Omental fat pad (tissue), 3 donors: ENCODE measurements at regions not wholly inside any gene's neighbourhood (a gene's known extent, or its start where the extent isn't known, plus 50 kb on each side); places are given as distances from the start of the nearest gene placed in this dataset.
"Not testable (repeated sequence)": the region's sequence is repeated elsewhere in the genome, so short reads cannot be mapped to it uniquely, and the experiment has no call there.

Source experiments
- ATAC-seq: fragments of 150-250 bp; one replicate; pipeline ENCODE4 v1.9.1; 2016; ENCODE audit warnings: mild to moderate bottlenecking, moderate library complexity; ENCODE audit not compliant: low FRiP score
- DNase-seq: peaks from one replicate; pipeline ENCODE4 v3.0.0-alpha.2; 2019; ENCODE audit warnings: low spot score
- TF ChIP-seq, protein P1 (sequence below), 3 donors: fragments of 450-650 bp; IDR thresholded peaks; one replicate each; pipeline ENCODE4 v1.5.1; 2016 to 2017; ENCODE audit warnings: antibody characterized with exemption in 3 of 3, mild to moderate bottlenecking in 3 of 3, moderate library complexity in 2 of 3

DNA sequence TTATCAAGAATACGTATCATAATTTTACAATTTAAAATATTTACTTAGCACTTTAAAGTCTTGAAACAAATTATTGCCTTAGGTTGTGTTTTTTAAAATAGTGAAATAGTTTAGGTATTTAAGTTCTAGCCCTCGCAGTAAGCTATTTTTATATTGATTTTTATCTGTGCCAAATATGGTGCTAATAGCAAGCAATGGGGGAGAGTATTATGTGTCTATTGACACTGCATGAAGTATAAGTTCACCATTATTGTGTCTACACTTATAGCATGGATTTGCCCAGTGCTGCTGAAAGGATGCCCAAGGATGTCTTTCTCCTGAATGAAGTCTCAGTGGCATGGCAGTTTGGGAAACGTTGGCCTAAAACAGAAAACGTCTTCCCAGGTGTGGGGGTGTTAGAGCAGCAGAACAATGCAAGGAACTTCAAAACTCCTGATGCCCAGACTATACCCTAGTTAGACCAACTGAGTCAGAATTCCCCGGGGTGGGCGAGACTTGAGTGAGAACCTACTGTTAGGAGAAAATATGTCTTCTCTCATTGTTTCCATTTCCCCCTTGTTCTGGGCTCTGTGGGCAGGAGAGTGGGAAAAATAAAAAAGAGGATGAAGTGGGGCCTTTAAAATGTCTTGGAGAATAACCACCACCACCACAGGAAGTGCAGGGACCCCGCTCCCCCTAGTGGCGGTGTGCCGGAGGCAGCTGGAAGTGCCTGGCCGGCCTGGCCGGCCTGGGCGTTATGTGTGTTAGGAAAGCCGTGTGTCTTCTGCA is 104.2 kb upstream of the SLC7A14 start:
- no peak for ATAC-seq
- no peak for DNase-seq
- TF ChIP-seq, protein P1, sequence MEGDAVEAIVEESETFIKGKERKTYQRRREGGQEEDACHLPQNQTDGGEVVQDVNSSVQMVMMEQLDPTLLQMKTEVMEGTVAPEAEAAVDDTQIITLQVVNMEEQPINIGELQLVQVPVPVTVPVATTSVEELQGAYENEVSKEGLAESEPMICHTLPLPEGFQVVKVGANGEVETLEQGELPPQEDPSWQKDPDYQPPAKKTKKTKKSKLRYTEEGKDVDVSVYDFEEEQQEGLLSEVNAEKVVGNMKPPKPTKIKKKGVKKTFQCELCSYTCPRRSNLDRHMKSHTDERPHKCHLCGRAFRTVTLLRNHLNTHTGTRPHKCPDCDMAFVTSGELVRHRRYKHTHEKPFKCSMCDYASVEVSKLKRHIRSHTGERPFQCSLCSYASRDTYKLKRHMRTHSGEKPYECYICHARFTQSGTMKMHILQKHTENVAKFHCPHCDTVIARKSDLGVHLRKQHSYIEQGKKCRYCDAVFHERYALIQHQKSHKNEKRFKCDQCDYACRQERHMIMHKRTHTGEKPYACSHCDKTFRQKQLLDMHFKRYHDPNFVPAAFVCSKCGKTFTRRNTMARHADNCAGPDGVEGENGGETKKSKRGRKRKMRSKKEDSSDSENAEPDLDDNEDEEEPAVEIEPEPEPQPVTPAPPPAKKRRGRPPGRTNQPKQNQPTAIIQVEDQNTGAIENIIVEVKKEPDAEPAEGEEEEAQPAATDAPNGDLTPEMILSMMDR (IDR thresholded peaks at IDR 0.05): no peak

DNA sequence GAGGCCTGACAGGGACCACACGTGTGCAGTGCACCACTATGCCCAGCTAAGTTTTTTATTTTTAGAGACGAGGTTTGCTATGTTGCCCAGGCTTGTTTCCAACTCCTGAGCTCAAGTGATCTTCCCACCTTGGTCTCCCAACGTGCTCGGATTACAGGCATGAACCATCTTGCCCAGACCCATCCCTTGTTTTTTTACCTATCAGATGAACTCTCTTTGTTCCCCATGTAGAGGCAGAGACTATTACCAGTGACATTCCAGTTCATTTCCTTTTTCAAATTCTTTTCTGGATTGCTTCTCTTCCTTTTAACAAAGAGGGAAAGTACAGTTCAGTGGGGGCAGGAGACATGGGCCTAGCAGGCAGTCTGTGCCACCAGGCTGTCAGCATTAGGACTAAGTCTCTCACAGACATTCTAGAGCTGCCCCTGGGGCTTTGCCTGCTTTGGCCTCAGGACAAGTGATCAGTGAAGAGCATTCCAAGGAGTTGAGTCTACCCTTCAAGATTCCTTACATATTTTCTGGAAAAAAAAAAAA is 103.5 kb upstream of the SLC7A14 start:
- DNase-seq: no peak
- TF ChIP-seq, protein P1 (IDR thresholded peaks at IDR 0.05): no peak
- no peak for ATAC-seq

DNA sequence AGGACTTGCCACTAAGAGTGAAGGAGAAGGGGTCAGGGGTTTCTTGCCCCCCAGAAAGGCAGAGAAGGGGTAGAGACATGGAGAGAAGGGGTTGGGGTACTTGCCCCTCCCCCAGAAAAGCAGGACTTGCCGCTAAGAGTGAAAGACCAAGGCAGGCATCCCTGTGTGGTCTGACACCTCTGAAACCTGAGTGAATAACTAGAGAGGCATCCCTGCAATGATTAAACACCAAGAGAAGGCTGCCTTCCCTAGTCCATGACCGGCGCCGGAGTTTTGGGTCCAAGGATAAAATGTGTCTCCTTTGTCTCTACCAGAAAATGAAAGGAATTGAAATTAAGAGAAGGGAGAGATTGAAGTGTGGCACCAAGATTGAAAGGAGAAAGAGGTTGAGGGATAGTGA is 102.3 kb upstream of the SLC7A14 start:
- not testable (repeated sequence) for DNase-seq, ATAC-seq

DNA sequence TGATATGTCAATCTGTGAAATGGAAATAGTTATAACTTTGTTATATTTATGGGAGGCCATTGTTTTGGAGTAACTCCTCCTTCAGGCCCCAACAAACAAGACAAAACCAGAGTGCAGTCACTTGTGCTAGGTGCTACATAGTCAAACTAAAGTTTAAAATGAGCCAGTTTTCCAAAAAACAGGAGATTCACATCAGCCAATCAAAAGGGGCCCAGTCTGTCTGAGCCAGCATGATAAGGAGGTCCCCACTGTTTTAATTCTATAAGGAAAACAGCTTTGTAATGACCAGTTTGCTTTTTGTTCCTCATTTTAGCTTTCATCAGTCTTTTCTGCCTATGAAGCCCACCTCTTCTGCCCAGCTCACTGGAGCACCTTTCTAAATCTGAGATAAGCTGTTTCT is 94.7 kb upstream of the SLC7A14 start:
- TF ChIP-seq, protein P1 (IDR thresholded peaks at IDR 0.05): no peak
- DNase-seq (no peak), ATAC-seq (no peak)

DNA sequence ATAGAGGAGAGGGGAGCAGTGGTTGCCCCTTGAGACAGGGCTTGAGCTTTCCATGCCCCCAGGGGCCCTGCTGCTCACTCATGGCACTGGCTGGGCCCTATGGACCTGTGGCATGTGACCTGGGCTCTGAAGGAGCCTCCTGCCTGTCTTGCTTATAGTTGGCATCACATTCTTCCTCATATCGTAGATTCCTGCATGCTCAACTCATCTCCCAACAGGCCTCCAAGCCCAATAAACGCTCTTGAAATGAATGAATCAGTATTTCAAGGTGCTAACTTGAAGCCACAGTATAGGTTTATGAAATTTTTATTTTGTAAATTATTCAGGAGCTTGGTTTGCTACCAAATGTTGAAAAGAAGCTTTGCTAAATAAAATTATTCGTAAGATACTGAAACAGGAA is 93.3 kb upstream of the SLC7A14 start:
- TF ChIP-seq, protein P1 (IDR thresholded peaks at IDR 0.05): no peak
- DNase-seq: no peak
- ATAC-seq: no peak

DNA sequence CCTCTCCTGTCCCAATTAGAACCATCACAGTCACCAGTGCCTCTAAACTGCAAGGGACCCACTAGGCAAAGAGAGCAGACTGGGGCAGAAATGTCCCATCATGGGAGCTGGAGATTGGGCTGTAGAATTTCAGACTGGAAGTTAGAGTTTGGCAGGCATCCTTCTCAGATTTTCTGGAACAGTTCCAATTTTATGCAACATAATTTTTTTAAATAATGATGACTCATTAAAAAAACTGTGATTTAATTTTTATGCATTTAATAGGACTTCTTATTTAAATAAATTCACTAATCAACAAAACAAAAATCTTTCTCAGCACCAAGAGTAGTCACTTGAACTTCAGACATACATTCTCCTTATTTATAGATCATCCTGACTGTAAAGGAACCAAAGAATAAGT is 84.6 kb upstream of the SLC7A14 start:
- ATAC-seq: no peak
- TF ChIP-seq, protein P1 (IDR thresholded peaks at IDR 0.05): no peak
- DNase-seq: no peak

DNA sequence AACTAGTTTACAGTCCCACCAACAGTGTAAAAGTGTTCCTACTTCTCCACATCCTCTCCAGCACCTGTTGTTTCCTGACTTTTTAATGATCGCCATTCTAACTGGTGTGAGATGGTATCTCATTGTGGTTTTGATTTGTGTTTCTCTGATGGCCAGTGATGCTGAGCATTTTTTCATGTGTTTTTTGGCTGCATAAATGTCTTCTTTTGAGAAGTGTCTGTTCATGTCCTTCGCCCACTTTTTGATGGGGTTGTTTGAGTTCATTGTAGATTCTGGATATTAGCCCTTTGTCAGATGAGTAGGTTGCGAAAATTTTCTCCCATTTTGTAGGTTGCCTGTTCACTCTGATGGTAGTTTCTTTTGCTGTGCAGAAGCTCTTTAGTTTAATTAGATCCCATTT is 77.1 kb upstream of the SLC7A14 start:
- ATAC-seq, DNase-seq: not testable (repeated sequence)

DNA sequence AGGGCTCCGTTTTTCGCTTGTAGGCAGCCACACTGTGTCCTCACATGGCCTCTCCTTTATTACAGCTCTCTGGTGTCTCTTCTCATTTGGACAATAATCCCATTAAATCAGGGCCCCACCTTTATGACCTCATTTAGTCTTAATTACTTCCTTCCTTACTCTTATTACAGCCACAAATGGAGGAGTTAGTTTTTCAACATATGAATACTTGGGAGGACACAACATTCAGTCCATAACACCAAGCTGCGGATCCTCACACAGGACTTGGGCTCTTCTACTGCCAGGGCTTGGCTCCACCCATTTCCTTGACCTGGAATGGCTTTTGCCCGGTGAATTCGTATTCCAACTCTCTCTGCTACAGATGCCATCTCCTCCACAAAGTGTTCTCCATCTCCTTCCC is 74.3 kb upstream of the SLC7A14 start:
- DNase-seq (no peak), ATAC-seq (no peak)
- TF ChIP-seq, protein P1 (IDR thresholded peaks at IDR 0.05): no peak
